Dermis blood vessel endothelial cell (primary cell): ENCODE measurements at regions not wholly inside any gene's neighbourhood (a gene's known extent, or its start where the extent isn't known, plus 50 kb on each side); places are given as distances from the start of the nearest gene placed in this dataset.

ENCODE experiments used
- DNase-seq: peaks from one replicate; pipeline ENCODE4 v3.0.0; 2010

GRCh38 chr3:117691526-117691925, 981.9 kb downstream of the TUSC7 start:
- no peak for DNase-seq

- DNase-seq: peak; percentile 24
Measured at GRCh38 chr3:117692416-117692995, 982.9 kb downstream of the TUSC7 start.

GRCh38 chr3:117695321-117695720, 985.7 kb downstream of the TUSC7 start:
- no peak for DNase-seq

GRCh38 chr3:117695871-117696645, 986.5 kb downstream of the TUSC7 start:
- DNase-seq: no peak

GRCh38 chr3:117696851-117697407, 987.4 kb downstream of the TUSC7 start:
- no peak for DNase-seq

- DNase-seq: no peak
Measured at GRCh38 chr3:117699058-117699457, 989.5 kb downstream of the TUSC7 start.

GRCh38 chr3:117700573-117701360, 991.2 kb downstream of the TUSC7 start:
- no peak for DNase-seq

- DNase-seq: no peak
Measured at GRCh38 chr3:117705011-117705410, 995.4 kb downstream of the TUSC7 start.

GRCh38 chr3:117706037-117706436, 996.5 kb downstream of the TUSC7 start:
- DNase-seq: no peak

GRCh38 chr3:117706756-117707155, 997.2 kb downstream of the TUSC7 start:
- DNase-seq: no peak

GRCh38 chr3:117708601-117709000, 999.0 kb downstream of the TUSC7 start:
- DNase-seq: no peak

- DNase-seq: no peak
Measured at GRCh38 chr3:117709108-117709507, 999.5 kb downstream of the TUSC7 start.

- DNase-seq: no peak
Measured at GRCh38 chr3:117710501-117710900, 1000.9 kb downstream of the TUSC7 start.

- peak; percentile 51 for DNase-seq
Measured at GRCh38 chr3:117719316-117719926, 1009.8 kb downstream of the TUSC7 start.

GRCh38 chr3:117721866-117722265, 1012.3 kb downstream of the TUSC7 start:
- no peak for DNase-seq

GRCh38 chr3:117722856-117723255, 1013.3 kb downstream of the TUSC7 start:
- no peak for DNase-seq

- DNase-seq: no peak
Measured at GRCh38 chr3:117723825-117724224, 1014.2 kb downstream of the TUSC7 start.

- no peak for DNase-seq
Measured at GRCh38 chr3:117725314-117725713, 1015.7 kb downstream of the TUSC7 start.

GRCh38 chr3:117726776-117727175, 1017.2 kb downstream of the TUSC7 start:
- no peak for DNase-seq

- DNase-seq: no peak
Measured at GRCh38 chr3:117728226-117728625, 1018.6 kb downstream of the TUSC7 start.

GRCh38 chr3:117734496-117734895, 1024.9 kb downstream of the TUSC7 start:
- no peak for DNase-seq

- no peak for DNase-seq
Measured at GRCh38 chr3:117735481-117736101, 1026.0 kb downstream of the TUSC7 start.
